HepG2 (cell line): ENCODE measurements at regions not wholly inside any gene's neighbourhood (a gene's known extent, or its start where the extent isn't known, plus 50 kb on each side); places are given as distances from the start of the nearest gene placed in this dataset.

Experiments
- ARNTL ChIP-seq: sonication (generic); formaldehyde crosslinking; IDR thresholded peaks from 2 replicates; pipeline ENCODE4 v1.4.0; 2020; ENCODE audit warnings: mild to moderate bottlenecking, missing genetic modification reagents
- BORCS8-MEF2B ChIP-seq: sonication (generic); formaldehyde crosslinking; IDR thresholded peaks from 2 replicates; pipeline ENCODE4 v1.8.0; 2022; ENCODE audit warnings: mild to moderate bottlenecking, missing genetic modification reagents
- EP300 ChIP-seq, 3 experiments: sonication (generic) in 1 of 3; formaldehyde crosslinking in 1 of 3; IDR thresholded peaks; 2 replicates each; pipeline versions ENCODE4 v1.5.1 to v1.6.1; 2011 to 2020; ENCODE audit warnings: low read depth in 2 of 3, low read length in 2 of 3, borderline replicate concordance in 1 of 3, improper control_type of control experiment in 1 of 3, mild to moderate bottlenecking in 1 of 3, missing genetic modification reagents in 1 of 3, moderate library complexity in 1 of 3
- FOXO1 ChIP-seq: sonication (generic); formaldehyde crosslinking; IDR thresholded peaks from 2 replicates; pipeline ENCODE4 v1.4.0; 2020; ENCODE audit warnings: missing genetic modification reagents
- GATAD2A ChIP-seq: IDR thresholded peaks from 2 replicates; pipeline ENCODE4 v1.6.1; 2016
- HDAC2 ChIP-seq: sonication (generic); formaldehyde crosslinking; IDR thresholded peaks from 2 replicates; pipeline ENCODE4 v1.4.0; 2020; ENCODE audit warnings: missing genetic modification reagents
- HNF4G ChIP-seq, 2 experiments: sonication (generic) in 1 of 2; formaldehyde crosslinking in 1 of 2; IDR thresholded peaks; 2 replicates each; pipeline versions ENCODE4 v1.4.0 to v1.6.1; 2011 to 2020; ENCODE audit warnings: borderline replicate concordance in 2 of 2, low read depth in 2 of 2, mild to moderate bottlenecking in 2 of 2, low read length in 1 of 2, missing genetic modification reagents in 1 of 2, moderate library complexity in 1 of 2
- HOXA9 ChIP-seq: sonication (generic); formaldehyde crosslinking; IDR thresholded peaks from 2 replicates; pipeline ENCODE4 v1.8.1; 2022; ENCODE audit warnings: missing genetic modification reagents, mild to moderate bottlenecking, moderate library complexity, borderline replicate concordance
- ISL2 ChIP-seq: sonication (generic); formaldehyde crosslinking; IDR thresholded peaks from 2 replicates; pipeline ENCODE4 v1.5.0; 2020; ENCODE audit warnings: missing genetic modification reagents
- KDM5A ChIP-seq: fragments of 200-600 bp; sonication (generic); IDR thresholded peaks from 2 replicates; pipeline ENCODE4 v1.7.0; 2018; ENCODE audit warnings: antibody characterized with exemption, mild to moderate bottlenecking, low read length, borderline replicate concordance
- NONO ChIP-seq, 2 experiments: fragments of 450-650 bp in 1 of 2; sonication (generic) in 1 of 2; formaldehyde crosslinking in 1 of 2; IDR thresholded peaks in 1 of 2; conservative IDR thresholded peaks in 1 of 2; 2 replicates each; pipeline versions ENCODE4 v1.6.1 to v1.8.0; 2017 to 2022; ENCODE audit warnings: mild to moderate bottlenecking in 1 of 2, missing genetic modification reagents in 1 of 2, moderate library complexity in 1 of 2
- SAP130 ChIP-seq: IDR thresholded peaks from 2 replicates; pipeline ENCODE4 v1.6.1; 2016; ENCODE audit warnings: low read depth
- ZBTB1 ChIP-seq: sonication (generic); formaldehyde crosslinking; IDR thresholded peaks from 2 replicates; pipeline ENCODE4 v1.4.0; 2020; ENCODE audit warnings: missing genetic modification reagents, borderline replicate concordance
- ZNF121 ChIP-seq: sonication (generic); formaldehyde crosslinking; IDR thresholded peaks from 2 replicates; pipeline ENCODE4 v1.5.0; 2020; ENCODE audit warnings: mild to moderate bottlenecking, missing genetic modification reagents
- ZSCAN25 ChIP-seq: sonication (generic); formaldehyde crosslinking; IDR thresholded peaks from 2 replicates; pipeline ENCODE4 v1.8.0; 2022; ENCODE audit warnings: mild to moderate bottlenecking, missing genetic modification reagents
- TF ChIP-seq, protein P1 (sequence below): sonication (generic); formaldehyde crosslinking; conservative IDR thresholded peaks from 2 replicates; pipeline ENCODE4 v1.8.1; 2023; ENCODE audit warnings: missing genetic modification reagents
- TF ChIP-seq, protein P2 (sequence below): sonication (generic); formaldehyde crosslinking; IDR thresholded peaks from 2 replicates; pipeline ENCODE4 v1.5.0; 2020; ENCODE audit warnings: missing genetic modification reagents
- TF ChIP-seq, protein P3 (sequence below): sonication (generic); formaldehyde crosslinking; IDR thresholded peaks from 2 replicates; pipeline ENCODE4 v1.4.0; 2020; ENCODE audit warnings: mild to moderate bottlenecking, missing genetic modification reagents, borderline replicate concordance
- TF ChIP-seq, protein P4 (sequence below): sonication (generic); formaldehyde crosslinking; IDR thresholded peaks from 2 replicates; pipeline ENCODE4 v1.4.0; 2020; ENCODE audit warnings: mild to moderate bottlenecking, missing genetic modification reagents
- TF ChIP-seq, protein P5 (sequence below): sonication (generic); formaldehyde crosslinking; IDR thresholded peaks from 2 replicates; pipeline ENCODE4 v1.5.0; 2020; ENCODE audit warnings: missing genetic modification reagents

DNA sequence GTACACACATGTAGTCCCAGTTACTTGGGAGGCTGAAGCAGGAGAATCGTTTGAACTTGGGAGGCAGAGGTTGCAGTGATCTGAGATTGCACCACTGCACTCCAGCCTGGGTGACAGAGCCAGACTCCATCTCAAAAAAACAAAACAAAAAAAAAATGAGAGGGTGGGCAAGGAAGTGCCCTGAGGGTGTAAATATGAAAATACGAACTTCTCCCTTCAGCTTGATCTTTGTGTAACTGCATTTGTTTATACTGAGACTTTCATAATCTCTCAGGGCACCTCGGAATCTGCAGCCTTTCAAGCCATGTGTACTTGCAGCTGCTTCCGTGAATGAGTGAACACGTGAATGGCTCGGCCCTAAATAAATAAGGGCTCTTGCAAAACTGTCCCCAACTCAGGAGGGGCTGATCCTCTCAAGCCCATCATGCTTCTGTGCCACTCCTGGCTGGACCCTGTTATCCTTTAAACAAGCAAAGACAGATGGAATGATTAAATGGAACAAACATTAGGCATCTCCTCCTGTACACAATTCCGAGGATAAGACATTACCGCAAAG lies 96.8 kb downstream of the BOD1L2 start (continued):
- no peak for TF ChIP-seq ZBTB1
- no peak for TF ChIP-seq BORCS8-MEF2B
- no peak for TF ChIP-seq ZSCAN25
- TF ChIP-seq, protein P1, sequence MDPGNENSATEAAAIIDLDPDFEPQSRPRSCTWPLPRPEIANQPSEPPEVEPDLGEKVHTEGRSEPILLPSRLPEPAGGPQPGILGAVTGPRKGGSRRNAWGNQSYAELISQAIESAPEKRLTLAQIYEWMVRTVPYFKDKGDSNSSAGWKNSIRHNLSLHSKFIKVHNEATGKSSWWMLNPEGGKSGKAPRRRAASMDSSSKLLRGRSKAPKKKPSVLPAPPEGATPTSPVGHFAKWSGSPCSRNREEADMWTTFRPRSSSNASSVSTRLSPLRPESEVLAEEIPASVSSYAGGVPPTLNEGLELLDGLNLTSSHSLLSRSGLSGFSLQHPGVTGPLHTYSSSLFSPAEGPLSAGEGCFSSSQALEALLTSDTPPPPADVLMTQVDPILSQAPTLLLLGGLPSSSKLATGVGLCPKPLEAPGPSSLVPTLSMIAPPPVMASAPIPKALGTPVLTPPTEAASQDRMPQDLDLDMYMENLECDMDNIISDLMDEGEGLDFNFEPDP (CRISPR knock-in tag) = 0 out of 2 replicates have a peak, but pooled peaks have one; percentile 11
- TF ChIP-seq KDM5A = no peak
- TF ChIP-seq FOXO1 (CRISPR knock-in tag) = peak; percentile 25; the same call in 1 of the 2 replicates
- TF ChIP-seq, protein P2, sequence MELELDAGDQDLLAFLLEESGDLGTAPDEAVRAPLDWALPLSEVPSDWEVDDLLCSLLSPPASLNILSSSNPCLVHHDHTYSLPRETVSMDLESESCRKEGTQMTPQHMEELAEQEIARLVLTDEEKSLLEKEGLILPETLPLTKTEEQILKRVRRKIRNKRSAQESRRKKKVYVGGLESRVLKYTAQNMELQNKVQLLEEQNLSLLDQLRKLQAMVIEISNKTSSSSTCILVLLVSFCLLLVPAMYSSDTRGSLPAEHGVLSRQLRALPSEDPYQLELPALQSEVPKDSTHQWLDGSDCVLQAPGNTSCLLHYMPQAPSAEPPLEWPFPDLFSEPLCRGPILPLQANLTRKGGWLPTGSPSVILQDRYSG = no peak
- TF ChIP-seq, protein P3, sequence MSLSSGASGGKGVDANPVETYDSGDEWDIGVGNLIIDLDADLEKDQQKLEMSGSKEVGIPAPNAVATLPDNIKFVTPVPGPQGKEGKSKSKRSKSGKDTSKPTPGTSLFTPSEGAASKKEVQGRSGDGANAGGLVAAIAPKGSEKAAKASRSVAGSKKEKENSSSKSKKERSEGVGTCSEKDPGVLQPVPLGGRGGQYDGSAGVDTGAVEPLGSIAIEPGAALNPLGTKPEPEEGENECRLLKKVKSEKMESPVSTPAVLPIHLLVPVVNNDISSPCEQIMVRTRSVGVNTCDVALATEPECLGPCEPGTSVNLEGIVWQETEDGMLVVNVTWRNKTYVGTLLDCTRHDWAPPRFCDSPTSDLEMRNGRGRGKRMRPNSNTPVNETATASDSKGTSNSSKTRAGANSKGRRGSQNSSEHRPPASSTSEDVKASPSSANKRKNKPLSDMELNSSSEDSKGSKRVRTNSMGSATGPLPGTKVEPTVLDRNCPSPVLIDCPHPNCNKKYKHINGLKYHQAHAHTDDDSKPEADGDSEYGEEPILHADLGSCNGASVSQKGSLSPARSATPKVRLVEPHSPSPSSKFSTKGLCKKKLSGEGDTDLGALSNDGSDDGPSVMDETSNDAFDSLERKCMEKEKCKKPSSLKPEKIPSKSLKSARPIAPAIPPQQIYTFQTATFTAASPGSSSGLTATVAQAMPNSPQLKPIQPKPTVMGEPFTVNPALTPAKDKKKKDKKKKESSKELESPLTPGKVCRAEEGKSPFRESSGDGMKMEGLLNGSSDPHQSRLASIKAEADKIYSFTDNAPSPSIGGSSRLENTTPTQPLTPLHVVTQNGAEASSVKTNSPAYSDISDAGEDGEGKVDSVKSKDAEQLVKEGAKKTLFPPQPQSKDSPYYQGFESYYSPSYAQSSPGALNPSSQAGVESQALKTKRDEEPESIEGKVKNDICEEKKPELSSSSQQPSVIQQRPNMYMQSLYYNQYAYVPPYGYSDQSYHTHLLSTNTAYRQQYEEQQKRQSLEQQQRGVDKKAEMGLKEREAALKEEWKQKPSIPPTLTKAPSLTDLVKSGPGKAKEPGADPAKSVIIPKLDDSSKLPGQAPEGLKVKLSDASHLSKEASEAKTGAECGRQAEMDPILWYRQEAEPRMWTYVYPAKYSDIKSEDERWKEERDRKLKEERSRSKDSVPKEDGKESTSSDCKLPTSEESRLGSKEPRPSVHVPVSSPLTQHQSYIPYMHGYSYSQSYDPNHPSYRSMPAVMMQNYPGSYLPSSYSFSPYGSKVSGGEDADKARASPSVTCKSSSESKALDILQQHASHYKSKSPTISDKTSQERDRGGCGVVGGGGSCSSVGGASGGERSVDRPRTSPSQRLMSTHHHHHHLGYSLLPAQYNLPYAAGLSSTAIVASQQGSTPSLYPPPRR (CRISPR knock-in tag) = peak; percentile 57; the same call in 1 of the 2 replicates
- TF ChIP-seq HDAC2 (CRISPR knock-in tag) = peak; percentile 65; the same call in 1 of the 2 replicates
- TF ChIP-seq EP300 (IDR thresholded peaks at IDR 0.05; ENCODE audit: low read depth in 2 of 2, low read length in 2 of 2) = peak in 1 of 2 experiments; percentile 68; a peak in 2 of 4 replicates
- no peak for TF ChIP-seq EP300 (CRISPR knock-in tag; IDR thresholded peaks at IDR 0.05; ENCODE audit: borderline replicate concordance)
- no peak for TF ChIP-seq HNF4G (IDR thresholded peaks at IDR 0.05; ENCODE audit: borderline replicate concordance, low read depth, low read length)
- TF ChIP-seq HNF4G (CRISPR knock-in tag; IDR thresholded peaks at IDR 0.05; ENCODE audit: borderline replicate concordance, low read depth) = no peak
- TF ChIP-seq, protein P4, sequence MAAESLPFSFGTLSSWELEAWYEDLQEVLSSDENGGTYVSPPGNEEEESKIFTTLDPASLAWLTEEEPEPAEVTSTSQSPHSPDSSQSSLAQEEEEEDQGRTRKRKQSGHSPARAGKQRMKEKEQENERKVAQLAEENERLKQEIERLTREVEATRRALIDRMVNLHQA (CRISPR knock-in tag) = no peak
- no peak for TF ChIP-seq HOXA9
- TF ChIP-seq SAP130 (CRISPR knock-in tag) = peak; percentile 46
- no peak for TF ChIP-seq NONO (IDR thresholded peaks at IDR 0.05)
- TF ChIP-seq NONO (CRISPR knock-in tag; conservative IDR thresholded peaks at IDR 0.05) = no peak
- no peak for TF ChIP-seq ISL2 (CRISPR knock-in tag)
- TF ChIP-seq, protein P5, sequence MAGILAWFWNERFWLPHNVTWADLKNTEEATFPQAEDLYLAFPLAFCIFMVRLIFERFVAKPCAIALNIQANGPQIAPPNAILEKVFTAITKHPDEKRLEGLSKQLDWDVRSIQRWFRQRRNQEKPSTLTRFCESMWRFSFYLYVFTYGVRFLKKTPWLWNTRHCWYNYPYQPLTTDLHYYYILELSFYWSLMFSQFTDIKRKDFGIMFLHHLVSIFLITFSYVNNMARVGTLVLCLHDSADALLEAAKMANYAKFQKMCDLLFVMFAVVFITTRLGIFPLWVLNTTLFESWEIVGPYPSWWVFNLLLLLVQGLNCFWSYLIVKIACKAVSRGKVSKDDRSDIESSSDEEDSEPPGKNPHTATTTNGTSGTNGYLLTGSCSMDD (CRISPR knock-in tag) = no peak
- TF ChIP-seq ZNF121 (CRISPR knock-in tag) = peak; percentile 59; the same call in 1 of the 2 replicates
- 0 out of 2 replicates have a peak, but pooled peaks have one; percentile 38 for TF ChIP-seq ARNTL (CRISPR knock-in tag)
- peak; percentile 78 for TF ChIP-seq GATAD2A
